DMS153 treated with DMSO at 0.1 percent for 48 hours (cell line): ENCODE measurements at regions not wholly inside any gene's neighbourhood (a gene's known extent, or its start where the extent isn't known, plus 50 kb on each side); places are given as distances from the start of the nearest gene placed in this dataset.

Experiments used
- DNase-seq: peaks from one replicate; lab custom pipeline; 2025; ENCODE audit not compliant: unreplicated experiment; lab: John Stamatoyannopoulos, UW

- no peak for DNase-seq
Observed at GRCh38 chr10:83352588-83352987, 786.7 kb upstream of the GHITM start.

GRCh38 chr10:83354456-83354855 lies 784.9 kb upstream of the GHITM start:
- DNase-seq: no peak

GRCh38 chr10:83357004-83357403 lies 782.3 kb upstream of the GHITM start:
- DNase-seq: no peak

- no peak for DNase-seq
Observed at GRCh38 chr10:83357627-83358026, 781.7 kb upstream of the GHITM start.

GRCh38 chr10:83367036-83367435 lies 772.3 kb upstream of the GHITM start:
- no peak for DNase-seq

- no peak for DNase-seq
Observed at GRCh38 chr10:83371696-83372490, 767.4 kb upstream of the GHITM start.

GRCh38 chr10:83372646-83373045 lies 766.7 kb upstream of the GHITM start:
- no peak for DNase-seq

GRCh38 chr10:83373671-83374070 lies 765.6 kb upstream of the GHITM start:
- DNase-seq: peak; percentile 1

GRCh38 chr10:83374741-83375140 lies 764.6 kb upstream of the GHITM start:
- no peak for DNase-seq

- DNase-seq: no peak
Observed at GRCh38 chr10:83375274-83375673, 764.0 kb upstream of the GHITM start.

GRCh38 chr10:83397806-83398205 lies 741.5 kb upstream of the GHITM start:
- no peak for DNase-seq

GRCh38 chr10:83410570-83410969 lies 728.7 kb upstream of the GHITM start:
- DNase-seq: no peak

GRCh38 chr10:83425306-83425705 lies 714.0 kb upstream of the GHITM start:
- DNase-seq: no peak

- DNase-seq: no peak
Observed at GRCh38 chr10:83427101-83427500, 712.2 kb upstream of the GHITM start.

- DNase-seq: no peak
Observed at GRCh38 chr10:83432261-83433045, 706.9 kb upstream of the GHITM start.

- DNase-seq: no peak
Observed at GRCh38 chr10:83433705-83434104, 705.6 kb upstream of the GHITM start.

GRCh38 chr10:83448013-83448412 lies 691.3 kb upstream of the GHITM start:
- DNase-seq: no peak

- DNase-seq: no peak
Observed at GRCh38 chr10:83458611-83459010, 680.7 kb upstream of the GHITM start.

- no peak for DNase-seq
Observed at GRCh38 chr10:83459124-83459523, 680.2 kb upstream of the GHITM start.

- no peak for DNase-seq
Observed at GRCh38 chr10:83469728-83470331, 669.5 kb upstream of the GHITM start.

- DNase-seq: no peak
Observed at GRCh38 chr10:83476211-83476610, 663.1 kb upstream of the GHITM start.

GRCh38 chr10:83489161-83489560 lies 650.1 kb upstream of the GHITM start:
- no peak for DNase-seq
